IMR-90 (cell line): ENCODE measurements at regions not wholly inside any gene's neighbourhood (a gene's known extent, or its start where the extent isn't known, plus 50 kb on each side); places are given as distances from the start of the nearest gene placed in this dataset.

Experiments
- ATAC-seq: fragments of 200-7000 bp; cut with Tn5 transposase; 2 replicates; pipeline ENCODE4 v1.9.1; 2020; ENCODE audit warnings: low read depth, mild to moderate bottlenecking, moderate library complexity
- BruUV-seq: library from RNA; stranded (reverse); fragments of 400-500 nt; replicated peaks from 2 replicates; lab custom pipeline; 2021; lab: Mats Ljungman, UMichigan
- CTCF ChIA-PET: fragments of 300-600 bp; formaldehyde crosslinking; extraction: SDS; loops from one replicate; lab custom pipeline; 2021; ENCODE audit warnings: antibody characterized with exemption; lab: Yijun Ruan, JAX
- POLR2A ChIA-PET: fragments of 300-600 bp; sonication (Branson Sonifier 250); formaldehyde crosslinking; loops from one replicate; lab custom pipeline; 2022; ENCODE audit warnings: antibody characterized with exemption; ENCODE audit not compliant: unreplicated experiment; lab: Charles Lee
- DNase-seq: peaks from one replicate; pipeline ENCODE4 v3.0.0; 2013
- H2AFZ ChIP-seq: replicated peaks from 2 replicates; pipeline ENCODE3; 2013; ENCODE audit warnings: low read length, mild to moderate bottlenecking; ENCODE audit not compliant: poor library complexity
- H2AK5ac ChIP-seq: 2 replicates; pipeline ENCODE4 v1.6.1; 2013; ENCODE audit warnings: low read depth, low read length, inconsistent platforms
- H2AK9ac ChIP-seq: replicated peaks from 2 replicates; pipeline ENCODE3; 2013; ENCODE audit warnings: mild to moderate bottlenecking, low read depth, low read length, moderate library complexity; ENCODE audit not compliant: poor library complexity
- H2BK120ac ChIP-seq: 2 replicates; pipeline ENCODE4 v1.6.1; 2013; ENCODE audit warnings: low read depth, low read length, inconsistent platforms
- H2BK15ac ChIP-seq: 3 replicates; pipeline ENCODE4 v1.6.1; 2013; ENCODE audit warnings: low read depth, low read length, inconsistent platforms
- H2BK20ac ChIP-seq: 2 replicates; pipeline ENCODE4 v1.6.1; 2013; ENCODE audit warnings: low read depth, mild to moderate bottlenecking, inconsistent platforms, low read length, moderate library complexity
- H2BK5ac ChIP-seq: 2 replicates; pipeline ENCODE4 v1.6.1; 2013; ENCODE audit warnings: mild to moderate bottlenecking, low read depth, low read length, inconsistent platforms; ENCODE audit not compliant: poor library complexity, severe bottlenecking
- H3K14ac ChIP-seq: replicated peaks from 2 replicates; pipeline ENCODE4 v1.6.1; 2013; ENCODE audit warnings: low read depth, low read length, inconsistent platforms
- H3K18ac ChIP-seq: 2 replicates; pipeline ENCODE4 v1.6.1; 2013; ENCODE audit warnings: low read depth, low read length, control low read depth
- H3K23ac ChIP-seq: 2 replicates; pipeline ENCODE4 v1.6.1; 2013; ENCODE audit warnings: low read depth, low read length, inconsistent platforms
- H3K27ac ChIP-seq: 2 replicates; pipeline ENCODE4 v1.5.1; 2013; ENCODE audit warnings: mild to moderate bottlenecking, control low read depth, low read length; ENCODE audit not compliant: insufficient read depth
- H3K27me3 ChIP-seq: 2 replicates; pipeline ENCODE4 v1.6.1; 2013; ENCODE audit warnings: low read length; ENCODE audit not compliant: control insufficient read depth, insufficient read depth
- H3K36me3 ChIP-seq: 2 replicates; pipeline ENCODE4 v1.6.1; 2013; ENCODE audit warnings: low read length, mixed read lengths; ENCODE audit not compliant: control insufficient read depth, insufficient read depth
- H3K4ac ChIP-seq: 2 replicates; pipeline ENCODE4 v1.6.1; 2013; ENCODE audit warnings: low read depth, low read length, inconsistent platforms
- H3K4me1 ChIP-seq: 2 replicates; pipeline ENCODE4 v1.6.1; 2013; ENCODE audit warnings: low read length, mixed read lengths; ENCODE audit not compliant: control insufficient read depth, insufficient read depth
- H3K4me2 ChIP-seq: 2 replicates; pipeline ENCODE4 v1.6.1; 2013; ENCODE audit warnings: low read depth, mild to moderate bottlenecking, control low read depth, low read length, moderate library complexity
- H3K4me3 ChIP-seq: 2 replicates; pipeline ENCODE4 v1.5.1; 2013; ENCODE audit warnings: low read depth, mild to moderate bottlenecking, control low read depth, low read length, moderate library complexity; ENCODE audit not compliant: insufficient read depth
- H3K56ac ChIP-seq: 2 replicates; pipeline ENCODE4 v1.6.1; 2013; ENCODE audit warnings: low read length, inconsistent platforms; ENCODE audit not compliant: insufficient read depth; ENCODE audit errors: extremely low read depth
- H3K79me1 ChIP-seq, 2 experiments: 2 replicates each; pipeline ENCODE4 v1.6.1; 2013; ENCODE audit warnings: low read length in 2 of 2, inconsistent platforms in 1 of 2, low read depth in 1 of 2
- H3K9ac ChIP-seq: 2 replicates; pipeline ENCODE4 v1.6.1; 2013; ENCODE audit warnings: low read depth, low read length, control low read depth
- H3K9me1 ChIP-seq: 2 replicates; pipeline ENCODE4 v1.6.1; 2013; ENCODE audit warnings: low read length, inconsistent platforms; ENCODE audit not compliant: insufficient read depth
- H3K9me3 ChIP-seq: 2 replicates; pipeline ENCODE4 v1.6.1; 2013; ENCODE audit warnings: low read length; ENCODE audit not compliant: control insufficient read depth, insufficient read depth
- H4K20me1 ChIP-seq: 2 replicates; pipeline ENCODE4 v1.6.1; 2013; ENCODE audit warnings: low read length, inconsistent platforms; ENCODE audit not compliant: insufficient read depth
- H4K5ac ChIP-seq: 2 replicates; pipeline ENCODE4 v1.6.1; 2013; ENCODE audit warnings: mild to moderate bottlenecking, low read depth, low read length, control low read depth
- H4K8ac ChIP-seq, 2 experiments: 2 replicates each; pipeline ENCODE4 v1.6.1; 2013; ENCODE audit warnings: low read depth in 2 of 2, low read length in 2 of 2, control low read depth in 1 of 2, inconsistent platforms in 1 of 2
- H4K91ac ChIP-seq: 2 replicates; pipeline ENCODE4 v1.6.1; 2013; ENCODE audit warnings: low read depth, low read length, inconsistent platforms; ENCODE audit not compliant: insufficient read depth
- BHLHE40 ChIP-seq: fragments of 150-350 bp; IDR thresholded peaks from 2 replicates; pipeline ENCODE4 v1.6.1; 2016; ENCODE audit warnings: mild to moderate bottlenecking, low read depth, low read length
- CEBPB ChIP-seq: IDR thresholded peaks from 2 replicates; pipeline ENCODE4 v1.6.1; 2012; ENCODE audit warnings: low read depth, low read length, improper control_type of control experiment
- CHD1 ChIP-seq: IDR thresholded peaks from 2 replicates; pipeline ENCODE4 v1.6.1; 2012; ENCODE audit warnings: low read depth, low read length, improper control_type of control experiment
- CTCF ChIP-seq: conservative IDR thresholded peaks from 2 replicates; pipeline ENCODE4 v1.5.1; 2012; ENCODE audit warnings: mild to moderate bottlenecking, low read depth, low read length, improper control_type of control experiment
- MAZ ChIP-seq: IDR thresholded peaks from 2 replicates; pipeline ENCODE4 v1.6.1; 2012; ENCODE audit warnings: low read depth, mild to moderate bottlenecking, low read length, improper control_type of control experiment, moderate library complexity, borderline replicate concordance
- MXI1 ChIP-seq: IDR thresholded peaks from 2 replicates; pipeline ENCODE4 v1.6.1; 2012; ENCODE audit warnings: low read depth, mild to moderate bottlenecking, low read length, moderate library complexity, borderline replicate concordance
- NFE2L2 ChIP-seq: fragments of 150-350 bp; IDR thresholded peaks from 2 replicates; pipeline ENCODE4 v1.6.1; 2016; ENCODE audit warnings: low read depth, mild to moderate bottlenecking, low read length
- POLR2A ChIP-seq: IDR thresholded peaks from 2 replicates; pipeline ENCODE4 v1.6.1; 2012; ENCODE audit warnings: mild to moderate bottlenecking, low read depth, low read length
- RCOR1 ChIP-seq: IDR thresholded peaks from 2 replicates; pipeline ENCODE4 v1.6.1; 2012; ENCODE audit warnings: mild to moderate bottlenecking, low read length, improper control_type of control experiment; ENCODE audit not compliant: insufficient replicate concordance
- SMC3 ChIP-seq: fragments of 150-350 bp; IDR thresholded peaks from 2 replicates; pipeline ENCODE4 v1.6.1; 2016; ENCODE audit warnings: low read depth, mild to moderate bottlenecking, antibody characterized with exemption, low read length, moderate library complexity
- USF2 ChIP-seq: fragments of 150-350 bp; IDR thresholded peaks from 2 replicates; pipeline ENCODE4 v1.6.1; 2017; ENCODE audit warnings: mild to moderate bottlenecking, antibody characterized with exemption, low read length, low read depth
- WGBS, 2 experiments: methylation state at CpG; one replicate each; pipeline versions ENCODE4 v1.1.5 to v1.1.7; 2013; ENCODE audit warnings: missing lambda C conversion rate in 2 of 2; ENCODE audit not compliant: insufficient read length in 1 of 2; ENCODE audit errors: extremely low coverage in 2 of 2; 5-methylcytosine and 5-hydroxymethylcytosine counted together
- dilution Hi-C: fragments of 300-500 bp; cut with HindIII; formaldehyde crosslinking; loops from one replicate; pipeline ENCODE4 v1.14.3; 2018; ENCODE audit warnings: low sequenced_read_pairs; ENCODE audit not compliant: unreplicated experiment
- in situ Hi-C: fragments of 300-500 bp; cut with MboI; formaldehyde crosslinking; loops from 3 replicates; pipeline ENCODE4 v1.14.3; 2019; ENCODE audit warnings: low sequenced_read_pairs, inconsistent platforms, mixed read lengths
- intact Hi-C: fragments of 100-400 bp; cut with micrococcal nuclease; formaldehyde crosslinking; loops from 2 replicates; pipeline ENCODE4 v1.10.0; 2022

- Histone ChIP-seq H2AK5ac (no peak overlapping the region), H3K27ac (no peak overlapping the region), H2BK15ac (no peak overlapping the region), H3K23ac (no peak overlapping the region), H2BK20ac (no peak overlapping the region), H3K18ac (no peak overlapping the region), H3K56ac (no peak overlapping the region), H3K4me2 (no peak overlapping the region), H3K27me3 (no peaks in the 10 kb centered on the region), H3K9me1 (no peaks in the 10 kb centered on the region), H4K5ac (no peak overlapping the region), H3K14ac (no peak overlapping the region), H3K9me3 (no peaks in the 10 kb centered on the region; the same call in 1 of the 2 replicates), H4K91ac (no peak overlapping the region), H3K4ac (no peak overlapping the region), H3K9ac (no peak overlapping the region), H3K4me1 (no peaks in the 10 kb centered on the region; the same call in 1 of the 2 replicates), H2BK5ac (no peak overlapping the region), H2BK120ac (no peak overlapping the region), H3K79me1 (no peaks in the 10 kb centered on the region), H4K8ac (no peak overlapping the region), H3K36me3 (no peaks in the 10 kb centered on the region), H4K20me1 (no peaks in the 10 kb centered on the region), H2AK9ac (no peak overlapping the region), H2AFZ (no peak overlapping the region), H3K4me3 (no peak overlapping the region)
- WGBS, 2 experiments: no CpG with 5 or more reads among the region's 1 CpG
- ATAC-seq (no peak), DNase-seq (no peak)
- BruUV-seq: no TSS peak
- POLR2A ChIA-PET: no interaction called here
- TF ChIP-seq NFE2L2 (no peak), USF2 (no peak), CTCF (no peak), MAZ (no peak), SMC3 (no peak), RCOR1 (no peak), CEBPB (no peak), BHLHE40 (no peak), MXI1 (no peak), CHD1 (no peak), POLR2A (no peak)
- in situ Hi-C loops: no loop called here
- intact Hi-C loops: no loop called here
- dilution Hi-C loops: no loop called here
- CTCF ChIA-PET: no interaction called here
Observed at GRCh38 chr7:106444068-106444655, 159.4 kb upstream of the NAMPT start.
